Mesothelial cell of epicardium (in vitro differentiated cells): ENCODE measurements at regions not wholly inside any gene's neighbourhood (a gene's known extent, or its start where the extent isn't known, plus 50 kb on each side); places are given as distances from the start of the nearest gene placed in this dataset.
A peak's percentile ranks its signal among the peaks of the same experiment; 100 is the strongest.

Source experiments
- DNase-seq, 2 experiments: peaks; one replicate each; pipeline ENCODE4 v3.0.0; 2021; ENCODE audit warnings: low spot score in 2 of 2; ENCODE audit not compliant: unreplicated experiment in 2 of 2
- H3K27ac Mint-ChIP-seq: 2 replicates; pipeline ENCODE4 v1.8.0; 2021; ENCODE audit warnings: mixed read lengths
- H3K27me3 Mint-ChIP-seq: 2 replicates; pipeline ENCODE4 v1.8.0; 2021; ENCODE audit warnings: low read depth, mixed read lengths
- H3K36me3 Mint-ChIP-seq: 2 replicates; pipeline ENCODE4 v1.8.0; 2021; ENCODE audit warnings: mixed read lengths
- H3K4me1 Mint-ChIP-seq: 2 replicates; pipeline ENCODE4 v1.8.0; 2021; ENCODE audit warnings: mixed read lengths
- H3K4me3 Mint-ChIP-seq: 2 replicates; pipeline ENCODE4 v1.8.0; 2021; ENCODE audit warnings: mild to moderate bottlenecking, moderate library complexity, mixed read lengths
- H3K9me3 Mint-ChIP-seq: 2 replicates; pipeline ENCODE4 v1.8.0; 2021; ENCODE audit warnings: mixed read lengths
- TF ChIP-seq, protein P1 (sequence below): fragments of 200-600 bp; sonication (generic); IDR thresholded peaks from one replicate; pipeline ENCODE4 v1.5.0; 2021; ENCODE audit warnings: antibody characterized with exemption; ENCODE audit not compliant: unreplicated experiment

GRCh38 chr6:68240726-68241125, 394.4 kb upstream of the ADGRB3 start:
- no peaks in the 10 kb centered on the region for H3K27me3 Mint-ChIP-seq
- TF ChIP-seq, protein P1, sequence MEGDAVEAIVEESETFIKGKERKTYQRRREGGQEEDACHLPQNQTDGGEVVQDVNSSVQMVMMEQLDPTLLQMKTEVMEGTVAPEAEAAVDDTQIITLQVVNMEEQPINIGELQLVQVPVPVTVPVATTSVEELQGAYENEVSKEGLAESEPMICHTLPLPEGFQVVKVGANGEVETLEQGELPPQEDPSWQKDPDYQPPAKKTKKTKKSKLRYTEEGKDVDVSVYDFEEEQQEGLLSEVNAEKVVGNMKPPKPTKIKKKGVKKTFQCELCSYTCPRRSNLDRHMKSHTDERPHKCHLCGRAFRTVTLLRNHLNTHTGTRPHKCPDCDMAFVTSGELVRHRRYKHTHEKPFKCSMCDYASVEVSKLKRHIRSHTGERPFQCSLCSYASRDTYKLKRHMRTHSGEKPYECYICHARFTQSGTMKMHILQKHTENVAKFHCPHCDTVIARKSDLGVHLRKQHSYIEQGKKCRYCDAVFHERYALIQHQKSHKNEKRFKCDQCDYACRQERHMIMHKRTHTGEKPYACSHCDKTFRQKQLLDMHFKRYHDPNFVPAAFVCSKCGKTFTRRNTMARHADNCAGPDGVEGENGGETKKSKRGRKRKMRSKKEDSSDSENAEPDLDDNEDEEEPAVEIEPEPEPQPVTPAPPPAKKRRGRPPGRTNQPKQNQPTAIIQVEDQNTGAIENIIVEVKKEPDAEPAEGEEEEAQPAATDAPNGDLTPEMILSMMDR: no peak
- H3K27ac Mint-ChIP-seq: no peak overlapping the region
- no peaks in the 10 kb centered on the region for H3K9me3 Mint-ChIP-seq
- no peak for DNase-seq
- H3K4me3 Mint-ChIP-seq: no peak overlapping the region
- H3K4me1 Mint-ChIP-seq: peaks cover 17% of the 10 kb centered on the region
- H3K36me3 Mint-ChIP-seq: no peaks in the 10 kb centered on the region

- no peak for DNase-seq
- H3K36me3 Mint-ChIP-seq: no peaks in the 10 kb centered on the region
- no peak overlapping the region for H3K4me3 Mint-ChIP-seq
- H3K27me3 Mint-ChIP-seq: no peaks in the 10 kb centered on the region
- TF ChIP-seq, protein P1: no peak
- H3K4me1 Mint-ChIP-seq: peaks cover 17% of the 10 kb centered on the region
- H3K9me3 Mint-ChIP-seq: no peaks in the 10 kb centered on the region
- peak overlapping the region; percentile 35 for H3K27ac Mint-ChIP-seq
Measured at GRCh38 chr6:68239034-68239433, 396.0 kb upstream of the ADGRB3 start.

GRCh38 chr6:68238097-68238601, 396.9 kb upstream of the ADGRB3 start:
- no peaks in the 10 kb centered on the region for H3K36me3 Mint-ChIP-seq
- peak overlapping the region; percentile 8 for H3K27ac Mint-ChIP-seq
- peaks cover 17% of the 10 kb centered on the region for H3K4me1 Mint-ChIP-seq
- H3K27me3 Mint-ChIP-seq: no peaks in the 10 kb centered on the region
- TF ChIP-seq, protein P1: no peak
- H3K9me3 Mint-ChIP-seq: no peaks in the 10 kb centered on the region
- no peak overlapping the region for H3K4me3 Mint-ChIP-seq
- DNase-seq: no peak

GRCh38 chr6:68237205-68237604, 397.9 kb upstream of the ADGRB3 start:
- Mint-ChIP-seq H3K4me3 (no peak overlapping the region), H3K4me1 (peaks cover 17% of the 10 kb centered on the region), H3K27me3 (no peaks in the 10 kb centered on the region)

DNA sequence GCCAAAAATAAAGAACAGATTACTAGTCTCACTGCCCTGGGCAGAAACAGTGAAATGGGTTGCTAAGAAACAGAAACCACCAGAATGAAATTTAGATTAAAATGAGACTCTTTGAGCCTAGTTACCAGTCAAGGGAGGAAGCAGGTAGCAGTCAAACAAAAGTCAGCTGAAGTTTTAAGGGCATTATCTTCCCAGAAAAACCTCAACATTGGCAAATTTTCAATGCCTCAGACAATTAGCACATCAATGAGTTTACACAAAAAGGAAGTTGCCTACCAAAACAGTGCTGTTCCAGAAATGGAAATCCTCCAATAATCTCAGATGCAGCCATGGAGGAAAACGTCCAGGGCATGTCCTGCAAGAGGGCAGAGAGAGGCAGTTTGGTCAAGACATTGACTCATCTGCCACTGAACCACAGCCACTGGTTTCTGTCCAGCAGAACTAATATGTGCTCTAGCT, 399.7 kb upstream of the ADGRB3 start:
- Mint-ChIP-seq H3K27me3 (no peaks in the 10 kb centered on the region), H3K9me3 (no peaks in the 10 kb centered on the region), H3K27ac (no peak overlapping the region), H3K4me3 (no peak overlapping the region), H3K36me3 (no peaks in the 10 kb centered on the region), H3K4me1 (peaks cover 14% of the 10 kb centered on the region)
- TF ChIP-seq, protein P1: no peak
- no peak for DNase-seq

More at GRCh38 chr6:68237205-68237604, 397.9 kb upstream of the ADGRB3 start:
- no peak for DNase-seq
- Mint-ChIP-seq H3K27ac (no peak overlapping the region), H3K9me3 (no peaks in the 10 kb centered on the region), H3K36me3 (no peaks in the 10 kb centered on the region)
- TF ChIP-seq, protein P1: no peak

GRCh38 chr6:68233623-68234022, 401.5 kb upstream of the ADGRB3 start:
- no peaks in the 10 kb centered on the region for H3K36me3 Mint-ChIP-seq
- H3K27me3 Mint-ChIP-seq: no peaks in the 10 kb centered on the region
- DNase-seq: no peak

More at GRCh38 chr6:68233623-68234022, 401.5 kb upstream of the ADGRB3 start:
- Mint-ChIP-seq H3K9me3 (no peaks in the 10 kb centered on the region), H3K4me3 (no peak overlapping the region), H3K4me1 (peaks cover 8% of the 10 kb centered on the region), H3K27ac (no peak overlapping the region)
- TF ChIP-seq, protein P1: no peak
